IPS-18c (cell line): ENCODE measurements at regions not wholly inside any gene's neighbourhood (a gene's known extent, or its start where the extent isn't known, plus 50 kb on each side); places are given as distances from the start of the nearest gene placed in this dataset.
A peak's percentile ranks its signal among the peaks of the same experiment; 100 is the strongest.

Experiments used
- H3K4me3 ChIP-seq: 2 replicates; pipeline ENCODE4 v1.7.0; 2013; ENCODE audit warnings: low read depth, mild to moderate bottlenecking, low read length, moderate library complexity; ENCODE audit not compliant: insufficient read depth
- H3K9me3 ChIP-seq: one replicate; pipeline ENCODE4 v1.6.1; 2013; ENCODE audit warnings: mild to moderate bottlenecking, low read length, moderate library complexity; ENCODE audit not compliant: control insufficient read depth, insufficient read depth

DNA sequence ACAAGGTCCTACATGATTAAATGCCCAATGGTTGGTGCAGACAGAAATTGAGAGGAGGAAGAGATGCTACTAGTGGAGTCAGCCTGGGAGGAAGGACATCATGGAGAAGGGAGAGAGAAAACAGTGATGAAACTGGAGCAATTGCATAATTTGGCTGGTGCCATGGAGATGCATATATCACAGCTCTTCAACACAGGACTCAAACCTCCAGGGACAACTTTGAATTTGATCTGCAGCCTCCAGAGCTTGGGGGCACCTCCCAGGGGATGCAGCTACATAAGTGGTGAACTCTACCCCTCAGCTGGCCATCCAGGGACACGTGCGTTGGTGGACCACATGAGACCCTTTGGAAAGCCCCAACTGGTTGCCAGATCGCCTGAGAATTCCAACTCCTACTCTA lies 80.4 kb downstream of the CTAGE1 start:
- H3K9me3 ChIP-seq: peaks cover 2% of the 10 kb centered on the region
- no peak overlapping the region for H3K4me3 ChIP-seq

DNA sequence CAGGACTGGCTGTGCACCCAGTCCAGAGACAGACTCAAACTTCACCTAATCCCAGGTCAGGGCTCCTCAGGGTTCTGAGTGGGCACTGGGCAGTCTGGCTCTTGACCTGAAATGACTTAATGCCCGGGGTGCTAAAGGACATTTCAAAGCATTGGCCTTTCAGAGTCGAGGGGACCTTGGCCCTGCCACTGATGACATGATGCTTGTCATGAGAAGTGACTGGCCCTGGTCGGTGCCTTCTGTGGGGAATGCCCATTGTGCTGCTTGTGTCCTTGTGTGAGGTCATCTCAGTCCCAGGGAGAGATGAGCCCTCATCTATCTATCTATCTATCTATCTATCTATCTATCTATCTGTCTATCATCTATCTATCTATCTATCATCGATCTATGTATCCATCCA lies 81.3 kb downstream of the CTAGE1 start:
- Histone ChIP-seq H3K4me3 (no peak overlapping the region), H3K9me3 (peaks cover 2% of the 10 kb centered on the region)

DNA sequence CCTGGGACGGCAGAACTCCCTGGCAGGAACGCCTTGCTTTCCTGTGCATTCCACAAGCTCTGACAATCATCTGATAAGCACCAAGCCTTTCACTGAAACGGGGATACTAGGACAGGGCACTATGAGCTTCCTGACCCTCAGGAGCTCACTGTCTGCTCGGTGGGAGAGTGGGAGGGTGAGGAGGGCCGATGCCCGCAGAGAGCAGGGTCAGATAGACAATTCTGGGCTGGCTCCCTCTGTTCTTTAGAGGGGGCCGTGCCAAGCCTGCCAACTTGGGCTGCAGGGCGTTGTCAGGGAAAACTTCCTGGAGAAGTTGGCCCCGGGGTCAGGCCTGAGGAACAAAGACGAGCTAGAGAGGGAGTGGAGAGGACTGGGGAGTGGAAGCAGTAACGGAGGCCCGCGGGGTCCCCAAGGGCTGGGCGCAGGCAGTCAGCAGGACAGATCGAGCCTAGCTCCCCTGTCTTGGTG lies 82.0 kb downstream of the CTAGE1 start:
- Histone ChIP-seq H3K4me3 (no peak overlapping the region), H3K9me3 (peaks cover 2% of the 10 kb centered on the region)

DNA sequence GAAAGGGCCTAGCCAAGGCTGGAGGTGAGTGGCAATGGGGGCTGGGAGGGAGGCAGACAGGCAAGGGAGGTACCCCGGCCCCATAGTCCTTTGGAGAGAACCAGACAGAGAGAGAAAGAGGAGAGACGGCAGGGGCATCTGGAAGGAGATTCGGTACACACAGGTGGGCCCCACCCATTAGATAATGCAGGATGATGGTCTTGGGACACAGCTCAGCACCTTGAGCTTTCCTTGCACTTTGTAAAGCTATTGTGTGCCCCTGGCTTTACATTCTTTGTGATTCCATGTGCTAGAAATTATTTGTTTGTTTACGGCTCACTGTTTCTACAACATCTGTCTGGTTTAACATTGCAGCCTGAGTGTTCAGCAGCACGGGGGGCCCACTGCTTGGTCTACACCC lies 83.1 kb downstream of the CTAGE1 start:
- Histone ChIP-seq H3K4me3 (no peak overlapping the region), H3K9me3 (peaks cover 2% of the 10 kb centered on the region)

DNA sequence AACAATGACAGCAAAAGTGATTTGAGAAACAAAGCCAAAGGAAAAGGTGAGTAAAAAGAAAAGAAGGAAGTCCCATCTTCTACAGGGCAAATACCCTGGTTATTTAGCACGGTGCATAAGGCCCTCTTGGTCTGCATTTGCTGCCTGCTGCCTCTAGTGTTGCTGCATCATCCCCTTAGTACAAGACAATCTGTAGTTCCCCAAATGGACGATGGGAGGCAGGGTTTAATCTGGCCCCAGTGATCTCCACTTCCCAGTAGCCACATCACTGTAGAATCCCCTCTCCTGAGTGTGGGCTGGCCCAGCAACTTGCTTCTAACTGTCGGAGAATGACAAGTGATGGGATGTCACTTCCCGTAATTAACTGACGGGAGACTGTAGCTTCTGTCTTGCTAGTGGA lies 85.1 kb downstream of the CTAGE1 start:
- Histone ChIP-seq H3K4me3 (no peak overlapping the region), H3K9me3 (peaks cover 2% of the 10 kb centered on the region)

DNA sequence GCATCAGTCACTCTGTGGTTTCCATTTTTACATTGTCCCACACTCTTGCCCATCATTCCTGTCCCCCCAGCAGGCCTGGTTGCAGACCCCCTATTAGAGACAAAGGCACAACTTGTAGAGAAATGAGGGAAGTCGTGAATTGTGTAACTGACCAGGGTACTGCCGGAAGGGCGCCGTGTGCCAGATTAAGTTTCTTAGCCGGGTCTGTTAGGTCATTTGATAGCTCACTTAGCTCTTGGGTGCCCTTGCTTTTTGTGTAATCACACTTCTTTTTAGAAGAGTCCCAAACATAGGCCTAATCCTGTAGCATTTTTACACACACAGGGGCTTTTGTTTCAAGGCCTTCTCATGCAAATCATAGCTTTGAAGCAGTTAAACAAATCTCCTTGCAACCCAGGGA lies 87.2 kb downstream of the CTAGE1 start:
- H3K9me3 ChIP-seq: no peaks in the 10 kb centered on the region
- H3K4me3 ChIP-seq: no peak overlapping the region

DNA sequence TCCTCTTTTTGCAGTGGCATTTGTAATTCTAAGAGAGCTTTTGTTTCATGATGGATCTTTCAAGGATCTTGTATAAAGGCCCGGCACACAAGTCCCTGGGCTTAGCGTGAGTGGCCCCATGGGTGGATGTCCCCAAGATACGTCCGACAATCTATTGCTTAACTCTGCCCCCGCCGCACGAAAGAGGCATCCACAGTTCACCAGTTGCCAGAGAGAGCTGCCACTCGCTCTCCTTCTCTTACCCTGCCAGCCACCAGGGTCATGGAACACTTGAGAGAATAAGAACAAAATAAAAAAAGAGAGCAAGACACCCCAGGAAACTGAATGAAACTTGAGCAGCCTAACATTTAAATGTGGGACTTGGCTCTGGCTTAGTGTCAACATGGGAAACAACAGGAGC lies 92.3 kb downstream of the CTAGE1 start:
- H3K4me3 ChIP-seq: no peak overlapping the region
- H3K9me3 ChIP-seq: no peaks in the 10 kb centered on the region

DNA sequence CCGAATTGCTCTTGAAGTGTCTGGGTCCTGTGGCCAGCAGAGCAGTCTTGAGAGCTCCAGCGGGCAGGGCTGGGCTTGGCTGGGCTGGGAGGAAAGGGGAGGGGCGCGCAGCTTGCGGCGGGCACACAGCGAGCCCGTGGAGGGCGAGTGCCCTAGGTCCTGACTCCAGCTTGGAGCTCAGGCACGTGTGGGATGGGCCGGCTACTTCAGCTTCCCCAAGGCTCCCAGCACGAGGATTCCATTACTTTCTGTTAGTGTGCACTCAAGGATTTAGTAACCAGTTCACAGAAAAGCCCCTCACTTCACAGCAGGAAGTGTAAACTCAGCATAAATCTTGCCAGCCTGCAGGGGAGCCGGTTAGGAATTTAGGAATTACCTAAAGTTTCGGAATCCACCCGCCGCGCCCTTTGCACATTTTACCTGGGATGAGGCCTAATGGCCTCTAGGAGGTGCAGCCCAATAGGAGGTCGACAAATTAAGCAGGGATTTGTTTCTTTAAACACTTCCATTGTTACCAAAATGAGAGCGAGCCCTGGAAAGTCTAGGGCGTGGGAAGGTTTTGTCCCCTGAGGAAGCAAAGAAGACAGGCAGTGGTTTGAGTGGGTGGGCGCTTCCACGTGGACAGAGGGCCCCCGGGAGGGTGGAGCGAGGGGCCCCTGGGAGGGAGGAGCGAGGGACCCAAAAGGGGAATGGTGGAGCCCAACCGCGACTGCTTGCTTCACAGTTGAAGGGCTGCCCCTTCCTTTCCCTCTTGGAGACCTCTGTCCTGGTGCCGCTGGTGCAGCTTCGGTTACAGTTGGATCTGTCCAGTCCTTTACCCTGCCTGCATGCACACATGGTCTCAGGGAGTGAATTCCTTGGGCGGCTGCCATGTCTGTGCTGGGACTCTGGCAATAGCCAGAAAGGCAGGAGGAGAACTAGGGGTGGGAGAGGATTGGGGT lies 93.3 kb downstream of the CTAGE1 start:
- peak overlapping the region; percentile 10; the same call in 1 of the 2 replicates for H3K4me3 ChIP-seq
- H3K9me3 ChIP-seq: no peaks in the 10 kb centered on the region

DNA sequence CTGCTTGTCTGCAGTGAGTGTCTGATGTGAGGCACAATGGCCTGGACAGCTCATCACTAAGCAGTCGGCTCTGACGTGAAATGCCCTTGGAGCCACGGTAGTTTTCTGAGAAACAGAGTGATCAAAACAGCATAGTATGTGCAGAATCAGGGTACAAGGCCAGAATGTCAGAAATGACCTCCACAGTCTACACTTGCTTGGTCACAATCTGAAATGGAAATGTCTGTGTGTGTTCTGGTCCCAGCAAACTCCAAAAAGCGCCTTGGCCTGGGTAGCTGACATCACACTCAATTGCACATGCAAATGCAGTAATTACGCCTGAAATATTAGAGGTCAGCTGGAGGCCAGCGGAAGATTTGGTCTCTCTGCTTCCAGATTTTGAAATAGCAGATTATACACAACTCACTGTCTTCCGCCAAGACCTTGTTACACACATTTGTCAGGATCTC lies 95.4 kb downstream of the CTAGE1 start:
- no peaks in the 10 kb centered on the region for H3K9me3 ChIP-seq
- no peak overlapping the region for H3K4me3 ChIP-seq

DNA sequence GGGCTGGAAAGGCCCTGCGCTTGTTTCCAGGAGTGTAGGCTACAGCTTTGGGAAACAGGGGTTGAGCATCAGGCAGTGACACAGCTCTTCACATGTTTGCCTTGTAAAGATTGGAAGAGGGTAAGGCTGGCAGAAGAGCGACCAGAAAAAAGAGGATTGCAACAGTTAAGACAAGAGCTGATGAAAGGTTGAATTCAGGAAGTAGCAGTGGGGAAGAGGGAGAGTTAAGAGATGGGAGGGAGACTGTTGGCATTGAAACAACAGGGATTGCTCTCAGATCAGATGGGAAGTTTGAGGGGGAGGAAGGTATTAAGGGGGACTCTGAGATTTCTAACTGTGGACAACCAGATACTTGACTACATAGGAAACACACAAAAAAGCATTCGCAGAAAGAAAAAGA lies 96.9 kb downstream of the CTAGE1 start:
- H3K9me3 ChIP-seq: no peaks in the 10 kb centered on the region
- no peak overlapping the region for H3K4me3 ChIP-seq

DNA sequence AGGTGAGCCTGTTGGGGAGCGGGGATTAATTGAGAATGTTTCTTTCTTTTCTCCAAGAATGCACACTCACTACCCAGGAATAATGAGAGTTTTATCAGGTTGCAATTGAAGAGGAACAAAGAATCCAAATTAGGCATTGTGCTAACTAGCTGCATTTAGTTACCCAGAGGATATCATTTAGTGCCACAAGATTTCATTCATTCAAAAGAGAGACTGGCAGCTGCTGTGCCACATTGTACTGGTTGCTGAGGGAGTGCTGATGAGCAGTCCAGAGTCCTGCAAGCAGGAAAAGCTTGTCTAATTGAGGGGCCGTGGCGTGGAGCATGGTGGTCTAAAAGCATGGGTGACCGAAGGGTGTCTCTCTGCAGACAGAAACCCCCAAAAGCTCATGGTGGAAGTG lies 97.6 kb downstream of the CTAGE1 start:
- H3K9me3 ChIP-seq: no peaks in the 10 kb centered on the region
- H3K4me3 ChIP-seq: no peak overlapping the region

DNA sequence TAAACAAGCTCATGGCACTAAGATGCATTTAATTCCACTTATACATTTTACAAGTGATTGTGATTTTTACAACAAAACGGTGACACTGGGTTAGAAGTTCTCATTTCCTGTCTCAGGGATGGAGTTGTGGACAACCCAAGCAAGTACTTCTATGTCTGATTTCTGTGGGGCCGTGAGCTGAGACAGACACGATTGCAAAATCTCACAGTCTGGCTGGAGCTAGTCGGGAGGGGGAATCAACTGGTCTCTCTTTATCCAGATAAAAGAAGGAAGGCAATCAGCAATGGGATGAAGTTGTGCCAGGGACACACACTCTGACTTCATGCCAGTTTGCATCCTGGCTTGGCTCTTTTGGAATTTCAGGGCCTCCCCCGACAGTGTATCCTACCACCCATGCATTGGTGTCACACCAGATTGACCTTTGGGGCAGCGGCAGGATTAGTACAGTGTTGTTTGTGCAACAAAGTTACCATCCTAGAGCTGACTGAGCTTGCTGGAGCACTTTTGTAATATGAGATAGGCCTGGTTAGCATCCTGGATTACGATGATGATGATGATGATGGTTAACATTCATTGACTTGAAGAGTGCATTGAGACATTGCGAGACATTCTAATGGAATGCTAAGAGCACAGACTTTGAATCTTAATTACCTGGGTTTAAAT lies 98.8 kb downstream of the CTAGE1 start:
- H3K9me3 ChIP-seq: no peaks in the 10 kb centered on the region
- H3K4me3 ChIP-seq: no peak overlapping the region

DNA sequence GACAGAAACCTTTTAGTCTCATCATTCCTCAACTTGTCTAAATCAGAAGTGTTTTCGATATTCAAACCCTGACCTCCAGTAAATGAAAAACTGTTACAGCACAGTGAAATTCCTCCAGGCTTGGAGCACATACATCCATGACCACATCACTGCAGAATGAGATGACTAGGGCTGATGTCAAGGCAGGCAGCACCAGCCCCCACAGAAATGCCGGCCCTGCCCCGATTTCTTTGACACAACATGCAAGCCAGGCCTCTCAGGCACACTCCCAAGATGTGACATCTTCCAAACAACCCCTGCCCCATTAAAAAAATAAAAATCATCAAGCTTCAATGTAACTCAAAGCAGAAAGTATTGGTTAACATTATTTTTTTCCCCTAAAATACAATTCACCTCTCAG lies 103.3 kb downstream of the CTAGE1 start:
- no peak overlapping the region for H3K4me3 ChIP-seq
- H3K9me3 ChIP-seq: no peaks in the 10 kb centered on the region

DNA sequence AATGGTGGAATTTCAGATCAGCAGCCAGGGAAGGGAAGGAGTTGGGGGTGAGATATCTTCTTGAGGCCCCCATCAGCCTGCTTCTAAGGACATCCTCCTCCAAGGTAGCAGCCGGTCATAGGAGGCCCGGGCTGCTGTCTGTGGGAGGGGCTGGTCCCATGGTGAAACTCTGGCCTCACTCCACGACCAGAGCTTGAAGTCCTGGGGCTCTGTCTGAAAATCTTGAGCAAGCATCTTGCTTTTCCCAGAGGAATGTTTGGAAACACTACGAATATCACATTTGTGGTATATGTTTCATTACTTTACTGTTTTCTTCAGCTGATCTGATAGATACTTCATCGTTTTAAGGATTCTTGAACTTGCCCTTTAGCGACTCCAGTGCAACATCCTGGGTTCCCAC lies 103.7 kb downstream of the CTAGE1 start:
- H3K9me3 ChIP-seq: no peaks in the 10 kb centered on the region
- no peak overlapping the region for H3K4me3 ChIP-seq

DNA sequence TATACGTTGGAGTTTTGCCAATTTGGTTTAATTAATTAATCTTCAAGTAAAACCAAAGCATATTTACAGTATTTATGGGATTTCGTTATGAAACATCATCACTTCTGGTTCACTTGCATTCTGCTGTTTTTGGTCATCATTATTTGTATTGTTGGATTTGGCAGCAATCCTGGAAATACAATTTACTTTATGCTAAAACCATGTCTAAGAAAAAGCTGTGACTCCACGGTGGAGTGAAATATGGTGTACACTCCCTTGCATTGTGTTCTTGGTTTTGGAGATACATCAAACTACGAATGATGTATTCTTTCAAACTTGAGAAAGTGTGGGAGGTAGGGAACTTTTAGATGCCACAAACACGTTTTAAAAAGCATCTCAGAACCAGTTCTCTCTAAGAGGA lies 106.4 kb downstream of the CTAGE1 start:
- Histone ChIP-seq H3K9me3 (no peaks in the 10 kb centered on the region), H3K4me3 (no peak overlapping the region)

DNA sequence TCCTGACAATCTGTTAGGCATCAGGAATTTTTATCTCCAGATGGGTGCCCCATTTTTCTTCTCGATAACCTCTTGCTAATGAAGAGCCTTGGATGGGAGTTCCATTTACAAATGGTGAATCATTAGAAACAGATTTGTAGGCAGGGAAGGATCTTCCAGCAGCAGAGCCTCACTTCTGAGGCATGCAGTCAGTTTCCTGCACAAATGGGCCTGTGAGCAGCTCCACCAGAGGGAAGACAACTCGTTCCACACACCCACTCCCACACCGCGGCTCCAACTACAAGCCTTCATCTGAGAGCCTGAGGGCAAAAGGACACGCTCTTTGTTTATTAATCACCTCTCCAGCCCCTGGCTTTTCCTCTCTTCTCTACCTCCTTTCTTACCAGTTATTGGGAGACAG lies 108.5 kb downstream of the CTAGE1 start:
- H3K9me3 ChIP-seq: no peaks in the 10 kb centered on the region
- H3K4me3 ChIP-seq: no peak overlapping the region

DNA sequence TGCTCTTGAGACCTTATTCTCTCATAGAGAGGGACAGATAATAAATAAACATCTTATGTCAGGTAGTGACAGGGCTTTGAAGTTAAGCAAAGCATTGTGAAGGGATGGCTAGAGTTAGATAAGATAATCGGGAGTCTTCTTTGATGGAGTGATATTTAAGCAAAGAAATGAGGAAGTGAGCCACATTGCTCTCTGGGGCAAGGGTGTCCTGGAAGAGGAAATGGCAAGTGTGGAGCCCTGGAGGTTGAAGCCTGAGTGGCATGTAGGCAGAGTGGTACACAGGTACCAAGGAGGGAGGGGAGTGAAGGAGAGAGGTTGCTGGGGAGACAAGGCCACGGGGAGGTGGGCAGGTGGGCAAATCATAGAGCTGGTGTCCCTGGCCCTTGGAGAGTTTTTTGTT lies 110.2 kb downstream of the CTAGE1 start:
- no peaks in the 10 kb centered on the region for H3K9me3 ChIP-seq
- H3K4me3 ChIP-seq: no peak overlapping the region

DNA sequence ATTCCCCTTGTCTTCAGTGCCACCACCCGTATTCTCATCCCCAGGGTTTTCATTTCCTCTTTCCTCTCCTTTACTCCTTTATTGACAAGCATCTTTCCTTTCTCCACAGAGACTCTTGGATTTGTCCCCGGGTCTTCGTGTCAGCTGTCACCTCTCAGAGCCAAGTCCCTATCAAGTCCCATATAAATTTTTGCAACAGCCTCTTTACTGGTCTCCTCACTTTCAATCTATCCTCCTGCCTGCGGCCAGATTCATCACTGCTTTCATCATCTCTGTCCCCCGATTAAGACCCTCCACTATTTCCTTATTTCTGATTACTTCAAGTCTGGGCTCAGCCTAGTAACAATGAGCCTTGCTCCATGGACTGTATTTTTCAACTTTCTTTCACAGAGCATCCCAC lies 113.8 kb downstream of the CTAGE1 start:
- Histone ChIP-seq H3K9me3 (no peaks in the 10 kb centered on the region), H3K4me3 (no peak overlapping the region)
